H1 (cell line): ENCODE measurements at regions not wholly inside any gene's neighbourhood (a gene's known extent, or its start where the extent isn't known, plus 50 kb on each side); places are given as distances from the start of the nearest gene placed in this dataset.

ENCODE experiments used
- CTCF ChIA-PET: fragments of 300-600 bp; sonication (Branson Sonifier 250); formaldehyde crosslinking; loops from one replicate; lab custom pipeline; 2021; ENCODE audit not compliant: partially characterized antibody; lab: Charles Lee
- POLR2A ChIA-PET: fragments of 300-600 bp; sonication (Branson Sonifier 250); formaldehyde crosslinking; loops from one replicate; lab custom pipeline; 2021; ENCODE audit warnings: inconsistent platforms; ENCODE audit not compliant: partially characterized antibody; lab: Charles Lee
- DNase-seq, 2 experiments: peaks; one replicate each; pipeline versions ENCODE4 v3.0.0 to v3.0.0-alpha.2; 2010 to 2022; ENCODE audit warnings: low spot score in 2 of 2, low read depth in 1 of 2, mixed read lengths in 1 of 2
- FAIRE-seq: peaks from 2 replicates; lab custom pipeline; 2011; peaks lifted over from hg19 to GRCh38; lab: Jason Lieb, UNC
- H2AFZ ChIP-seq: 2 replicates; pipeline ENCODE4 v1.8.1; 2012; ENCODE audit warnings: low read length, inconsistent platforms
- H2AK5ac ChIP-seq: 2 replicates; pipeline ENCODE4 v1.6.1; 2013; ENCODE audit warnings: low read depth, low read length
- H2BK120ac ChIP-seq: replicated peaks from 2 replicates; pipeline ENCODE3; 2013; ENCODE audit warnings: low read depth, low read length, inconsistent platforms
- H2BK12ac ChIP-seq: 2 replicates; pipeline ENCODE4 v1.6.1; 2013; ENCODE audit warnings: low read depth, low read length
- H2BK15ac ChIP-seq: 2 replicates; pipeline ENCODE4 v1.6.1; 2013; ENCODE audit warnings: low read length
- H2BK20ac ChIP-seq: 2 replicates; pipeline ENCODE4 v1.6.1; 2013; ENCODE audit warnings: low read length
- H2BK5ac ChIP-seq: 2 replicates; pipeline ENCODE4 v1.6.1; 2013; ENCODE audit warnings: low read depth, low read length
- H3K14ac ChIP-seq: 2 replicates; pipeline ENCODE4 v1.6.1; 2013; ENCODE audit warnings: inconsistent platforms; ENCODE audit not compliant: insufficient read length
- H3K18ac ChIP-seq: 2 replicates; pipeline ENCODE4 v1.6.1; 2013; ENCODE audit warnings: low read length; ENCODE audit errors: extremely low read depth
- H3K23ac ChIP-seq: 2 replicates; pipeline ENCODE4 v1.6.1; 2013; ENCODE audit warnings: inconsistent platforms; ENCODE audit not compliant: insufficient read length
- H3K23me2 ChIP-seq: 2 replicates; pipeline ENCODE4 v1.6.1; 2013; ENCODE audit warnings: low read depth, low read length
- H3K27ac ChIP-seq: 2 replicates; pipeline ENCODE4 v1.6.1; 2011; ENCODE audit warnings: low read depth, low read length, inconsistent platforms
- H3K27me3 ChIP-seq, 4 experiments: replicated peaks in 1 of 4; 1 replicate in 1 of 4; 2 replicates in 3 of 4; pipeline versions ENCODE4 v1.6.1 to v1.8.1; 2011 to 2013; ENCODE audit warnings: low read length in 3 of 4, mild to moderate bottlenecking in 3 of 4, inconsistent platforms in 2 of 4, mixed read lengths in 2 of 4, moderate library complexity in 1 of 4; ENCODE audit not compliant: control insufficient read depth in 3 of 4, insufficient read depth in 3 of 4; ENCODE audit errors: extremely low read depth in 1 of 4
- H3K36me3 ChIP-seq, 4 experiments: 2 replicates each; pipeline versions ENCODE4 v1.6.1 to v1.8.1; 2011 to 2013; ENCODE audit warnings: mild to moderate bottlenecking in 4 of 4, low read length in 3 of 4, moderate library complexity in 2 of 4, control low read depth in 1 of 4, inconsistent platforms in 1 of 4; ENCODE audit not compliant: insufficient read depth in 4 of 4, control insufficient read depth in 2 of 4
- H3K4ac ChIP-seq: replicated peaks from 2 replicates; pipeline ENCODE3; 2013; ENCODE audit warnings: low read length, low read depth, mixed read lengths, inconsistent platforms; ENCODE audit not compliant: insufficient read length
- H3K4me1 ChIP-seq, 4 experiments: replicated peaks in 1 of 4; 1 replicate in 1 of 4; 2 replicates in 3 of 4; pipeline versions ENCODE4 v1.6.1 to v1.8.1; 2011 to 2013; ENCODE audit warnings: low read length in 3 of 4, inconsistent platforms in 2 of 4, mixed read lengths in 1 of 4; ENCODE audit not compliant: insufficient read depth in 4 of 4, control insufficient read depth in 3 of 4
- H3K4me2 ChIP-seq, 2 experiments: 2 replicates each; pipeline versions ENCODE4 v1.6.1 to v1.8.1; 2011 to 2013; ENCODE audit warnings: low read depth in 2 of 2, low read length in 2 of 2, control low read depth in 1 of 2, inconsistent platforms in 1 of 2, mild to moderate bottlenecking in 1 of 2; ENCODE audit not compliant: insufficient read depth in 1 of 2
- H3K4me3 ChIP-seq, 4 experiments: fragments of 200-600, 300-600 bp in 1 of 4; sonication (generic), shearing (Covaris generic), sonication (Bioruptor Twin) in 1 of 4; 2 replicates each; pipeline versions ENCODE4 v1.5.1 to v1.8.1; 2011 to 2016; ENCODE audit warnings: low read length in 4 of 4, low read depth in 3 of 4, control low read depth in 2 of 4, inconsistent platforms in 2 of 4, mild to moderate bottlenecking in 2 of 4, mixed read lengths in 1 of 4, moderate library complexity in 1 of 4; ENCODE audit not compliant: insufficient read depth in 2 of 4; ENCODE audit errors: extremely low read depth in 1 of 4
- H3K56ac ChIP-seq: replicated peaks from 2 replicates; pipeline ENCODE3; 2013; ENCODE audit warnings: low read depth, mild to moderate bottlenecking, mixed read lengths, low read length, inconsistent platforms; ENCODE audit not compliant: insufficient read length
- H3K79me1 ChIP-seq: 2 replicates; pipeline ENCODE4 v1.6.1; 2013; ENCODE audit warnings: low read depth, low read length, control low read depth
- H3K79me2 ChIP-seq, 2 experiments: 2 replicates each; pipeline versions ENCODE4 v1.6.1 to v1.8.1; 2012 to 2013; ENCODE audit warnings: low read length in 2 of 2, mild to moderate bottlenecking in 2 of 2, inconsistent platforms in 1 of 2; ENCODE audit not compliant: insufficient read depth in 2 of 2, control insufficient read depth in 1 of 2
- H3K9ac ChIP-seq, 4 experiments: replicated peaks in 1 of 4; 1 replicate in 1 of 4; 2 replicates in 3 of 4; pipeline versions ENCODE4 v1.6.1 to v1.8.1; 2011 to 2013; ENCODE audit warnings: low read depth in 3 of 4, low read length in 3 of 4, control low read depth in 2 of 4, mild to moderate bottlenecking in 2 of 4, moderate library complexity in 2 of 4, inconsistent platforms in 1 of 4; ENCODE audit errors: extremely low read depth in 1 of 4
- H3K9me3 ChIP-seq, 2 experiments: 2 replicates each; pipeline versions ENCODE4 v1.6.1 to v1.8.1; 2012 to 2013; ENCODE audit warnings: mild to moderate bottlenecking in 2 of 2, moderate library complexity in 2 of 2, control low read depth in 1 of 2, inconsistent platforms in 1 of 2, low read depth in 1 of 2, low read length in 1 of 2, mixed read lengths in 1 of 2; ENCODE audit not compliant: insufficient read depth in 2 of 2
- H4K20me1 ChIP-seq, 2 experiments: replicated peaks in 1 of 2; 2 replicates each; pipeline versions ENCODE3 to v1.8.1; 2011 to 2013; ENCODE audit warnings: inconsistent platforms in 2 of 2, low read length in 2 of 2, mild to moderate bottlenecking in 1 of 2; ENCODE audit not compliant: insufficient read depth in 2 of 2, control insufficient read depth in 1 of 2
- H4K5ac ChIP-seq: 2 replicates; pipeline ENCODE4 v1.6.1; 2013; ENCODE audit warnings: low read length, low read depth, mixed read lengths, inconsistent platforms; ENCODE audit not compliant: insufficient read length
- H4K8ac ChIP-seq: 2 replicates; pipeline ENCODE4 v1.8.0; 2013; ENCODE audit warnings: mild to moderate bottlenecking, moderate library complexity, low read length, inconsistent platforms; ENCODE audit not compliant: insufficient read depth; ENCODE audit errors: extremely low read depth
- H4K91ac ChIP-seq: replicated peaks from 2 replicates; pipeline ENCODE3; 2013; ENCODE audit warnings: low read length, mixed read lengths, inconsistent platforms; ENCODE audit not compliant: insufficient read length
- CHD2 ChIP-seq: IDR thresholded peaks from 2 replicates; pipeline ENCODE4 v1.6.1; 2012; ENCODE audit warnings: low read length, improper control_type of control experiment
- FOSL1 ChIP-seq: IDR thresholded peaks from 2 replicates; pipeline ENCODE4 v1.6.1; 2011; ENCODE audit warnings: mild to moderate bottlenecking, low read depth, low read length, moderate library complexity; ENCODE audit not compliant: insufficient read depth
- JUND ChIP-seq: IDR thresholded peaks from 2 replicates; pipeline ENCODE4 v1.6.1; 2011; ENCODE audit warnings: mild to moderate bottlenecking, improper control_type of control experiment, low read length
- PHF8 ChIP-seq: fragments of 200-600 bp; sonication (generic); conservative IDR thresholded peaks from 2 replicates; pipeline ENCODE4 v1.7.1; 2012; ENCODE audit warnings: low read depth, mild to moderate bottlenecking, inconsistent platforms, low read length, moderate library complexity
- RNF2 ChIP-seq: fragments of 200-900, 300-1000 bp; sonication (generic); IDR thresholded peaks from 2 replicates; pipeline ENCODE4 v1.7.1; 2016; ENCODE audit warnings: borderline replicate concordance, low read depth, mild to moderate bottlenecking, antibody characterized with exemption, low read length; ENCODE audit not compliant: poor library complexity, severe bottlenecking; ENCODE audit errors: missing control alignments
- SRF ChIP-seq: IDR thresholded peaks from 2 replicates; pipeline ENCODE4 v1.6.1; 2011; ENCODE audit warnings: mild to moderate bottlenecking, low read depth, low read length, moderate library complexity
- ZNF274 ChIP-seq: IDR thresholded peaks from 2 replicates; pipeline ENCODE4 v1.7.0; 2012; ENCODE audit warnings: low read length, borderline replicate concordance; ENCODE audit errors: extremely low read depth
- WGBS, 2 experiments: shearing (Covaris generic) in 1 of 2; methylation state at CpG; one replicate each; pipeline versions ENCODE4 v1.1.6 to v1.1.7; 2013 to 2015; ENCODE audit warnings: low lambda C conversion rate in 2 of 2, mixed read lengths in 2 of 2, inconsistent platforms in 1 of 2, low coverage in 1 of 2, missing lambda C conversion rate in 1 of 2; ENCODE audit not compliant: insufficient replicate concordance in 2 of 2, insufficient coverage in 1 of 2, insufficient read length in 1 of 2; ENCODE audit errors: extremely low coverage in 1 of 2, missing lambda C conversion rate in 1 of 2; 5-methylcytosine and 5-hydroxymethylcytosine counted together

GRCh38 chr3:176447369-176447768, 749.9 kb downstream of the TBL1XR1 start:
- 89% methylated on average over 4 of the region's 4 CpGs; no CpG with 5 or more reads in 1 of the 2 experiments for WGBS, 2 experiments
- DNase-seq (no peak), FAIRE-seq (no peak)
- no peak overlapping the region for H3K23ac ChIP-seq
- H3K4ac ChIP-seq = no peak overlapping the region
- no peak overlapping the region for H2BK120ac ChIP-seq
- no peak overlapping the region for H3K14ac ChIP-seq
- no peak overlapping the region for H2BK20ac ChIP-seq
- no peak for TF ChIP-seq ZNF274
- no peak for TF ChIP-seq SRF
- TF ChIP-seq CHD2 = no peak
- no peak for TF ChIP-seq FOSL1
- no peak for TF ChIP-seq RNF2
- TF ChIP-seq JUND = no peak
- TF ChIP-seq PHF8 = no peak
- CTCF ChIA-PET = no interaction called here
- H4K8ac ChIP-seq = no peak overlapping the region
- no peak overlapping the region for H4K5ac ChIP-seq
- no peak overlapping the region for H3K4me2 ChIP-seq
- no peaks in the 10 kb centered on the region for H3K4me1 ChIP-seq
- no peaks in the 10 kb centered on the region for H3K9me3 ChIP-seq
- H3K79me2 ChIP-seq = no peaks in the 10 kb centered on the region
- H3K18ac ChIP-seq = no peak overlapping the region
- H2AFZ ChIP-seq = no peak overlapping the region
- no peak overlapping the region for H2BK5ac ChIP-seq
- H2BK12ac ChIP-seq = no peak overlapping the region
- no peak overlapping the region for H2AK5ac ChIP-seq
- no peaks in the 10 kb centered on the region for H3K36me3 ChIP-seq
- H4K20me1 ChIP-seq = no peaks in the 10 kb centered on the region
- no peak overlapping the region for H3K56ac ChIP-seq
- H3K4me3 ChIP-seq = no peak overlapping the region
- no peaks in the 10 kb centered on the region for H3K23me2 ChIP-seq
- POLR2A ChIA-PET = no interaction called here
- no peak overlapping the region for H3K9ac ChIP-seq
- no peaks in the 10 kb centered on the region for H3K27me3 ChIP-seq
- no peak overlapping the region for H2BK15ac ChIP-seq
- no peaks in the 10 kb centered on the region for H3K79me1 ChIP-seq
- no peak overlapping the region for H3K27ac ChIP-seq
- no peak overlapping the region for H4K91ac ChIP-seq
